Ishikawa (cell line): ENCODE measurements at regions not wholly inside any gene's neighbourhood (a gene's known extent, or its start where the extent isn't known, plus 50 kb on each side); places are given as distances from the start of the nearest gene placed in this dataset.

Source experiments
- MAX ChIP-seq: IDR thresholded peaks from 2 replicates; pipeline ENCODE4 v1.6.1; 2012
- NFIC ChIP-seq: IDR thresholded peaks from 2 replicates; pipeline ENCODE4 v1.6.1; 2012

GRCh38 chr13:112234131-112234875, 141.9 kb upstream of the SPACA7 start:
- TF ChIP-seq MAX (no peak), NFIC (no peak)
